ENCODE measurements at regions not wholly inside any gene's neighbourhood (a gene's known extent, or its start where the extent isn't known, plus 50 kb on each side); places are given as distances from the start of the nearest gene placed in this dataset.

- Histone ChIP-seq H3K4me3 (no peak overlapping the region), H3K27ac (no peak overlapping the region), H3K4me1 (no peaks in the 10 kb centered on the region), H3K36me3 (no peaks in the 10 kb centered on the region), H3K9me3 (no peaks in the 10 kb centered on the region), H3K27me3 (no peaks in the 10 kb centered on the region)
- no peak for DNase-seq
- TF ChIP-seq POLR2A (IDR thresholded peaks at IDR 0.05) (no peak), CTCF (IDR thresholded peaks at IDR 0.05) (no peak)
Observed at GRCh38 chr12:98084391-98084790, 431.0 kb upstream of the TMPO start.

- Histone ChIP-seq H3K27ac (no peak overlapping the region), H3K9me3 (no peaks in the 10 kb centered on the region), H3K4me1 (no peaks in the 10 kb centered on the region), H3K4me3 (no peak overlapping the region), H3K27me3 (no peaks in the 10 kb centered on the region), H3K36me3 (no peaks in the 10 kb centered on the region)
- DNase-seq: no peak
- no peak for TF ChIP-seq CTCF (IDR thresholded peaks at IDR 0.05)
- TF ChIP-seq POLR2A (IDR thresholded peaks at IDR 0.05): no peak
Observed at GRCh38 chr12:98085046-98085755, 430.2 kb upstream of the TMPO start.

GRCh38 chr12:98090731-98091130, 424.7 kb upstream of the TMPO start:
- no peak for TF ChIP-seq POLR2A (IDR thresholded peaks at IDR 0.05)
- TF ChIP-seq CTCF (IDR thresholded peaks at IDR 0.05): no peak

GRCh38 chr12:98096436-98096835, 419.0 kb upstream of the TMPO start:
- H3K27me3 ChIP-seq: no peaks in the 10 kb centered on the region
- DNase-seq: no peak
- H3K27ac ChIP-seq: no peak overlapping the region

More at GRCh38 chr12:98090731-98091130, 424.7 kb upstream of the TMPO start:
- Histone ChIP-seq H3K36me3 (no peaks in the 10 kb centered on the region), H3K27me3 (no peaks in the 10 kb centered on the region), H3K4me1 (no peaks in the 10 kb centered on the region), H3K4me3 (no peak overlapping the region), H3K9me3 (no peaks in the 10 kb centered on the region), H3K27ac (no peak overlapping the region)
- DNase-seq: no peak

GRCh38 chr12:98106031-98106683, 409.2 kb upstream of the TMPO start:
- no peaks in the 10 kb centered on the region for H3K27me3 ChIP-seq
- H3K36me3 ChIP-seq: no peaks in the 10 kb centered on the region
- H3K4me3 ChIP-seq: no peak overlapping the region
- DNase-seq: no peak
- H3K27ac ChIP-seq: no peak overlapping the region
- no peaks in the 10 kb centered on the region for H3K4me1 ChIP-seq
- no peak for TF ChIP-seq CTCF (IDR thresholded peaks at IDR 0.05)
- no peak for TF ChIP-seq POLR2A (IDR thresholded peaks at IDR 0.05)
- H3K9me3 ChIP-seq: no peaks in the 10 kb centered on the region

More at GRCh38 chr12:98096436-98096835, 419.0 kb upstream of the TMPO start:
- TF ChIP-seq POLR2A (IDR thresholded peaks at IDR 0.05) (no peak), CTCF (IDR thresholded peaks at IDR 0.05) (no peak)
- H3K4me1 ChIP-seq: no peaks in the 10 kb centered on the region
- no peaks in the 10 kb centered on the region for H3K36me3 ChIP-seq
- no peaks in the 10 kb centered on the region for H3K9me3 ChIP-seq
- no peak overlapping the region for H3K4me3 ChIP-seq

Measured in Peyer's patch (tissue), 4 donors.